K562 (cell line): ENCODE measurements at regions not wholly inside any gene's neighbourhood (a gene's known extent, or its start where the extent isn't known, plus 50 kb on each side); places are given as distances from the start of the nearest gene placed in this dataset.

Experiments
- BRD4 ChIP-seq: fragments of 200-600 bp; sonication (generic); IDR thresholded peaks from 2 replicates; pipeline ENCODE4 v1.6.1; 2017; ENCODE audit warnings: inconsistent platforms
- GATAD2B ChIP-seq: fragments of 450-650 bp; IDR thresholded peaks from 2 replicates; pipeline ENCODE4 v1.6.1; 2017; ENCODE audit warnings: mild to moderate bottlenecking, borderline replicate concordance
- JUNB ChIP-seq: fragments of 450-650 bp; formaldehyde crosslinking; conservative IDR thresholded peaks from 2 replicates; pipeline ENCODE4 v1.4.0; 2020; ENCODE audit warnings: mild to moderate bottlenecking
- MEF2D ChIP-seq: conservative IDR thresholded peaks from 2 replicates; pipeline ENCODE4 v1.6.1; 2016; ENCODE audit warnings: low read depth, missing genetic modification characterization, missing compliant biosample characterization
- NRF1 ChIP-seq, 2 experiments: fragments of 450-650 bp; IDR thresholded peaks in 1 of 2; conservative IDR thresholded peaks in 1 of 2; 2 replicates each; pipeline ENCODE4 v1.6.1; 2014; ENCODE audit warnings: mild to moderate bottlenecking in 2 of 2
- SIN3A ChIP-seq, 2 experiments: fragments of 150-350 bp in 1 of 2; IDR thresholded peaks; 2 replicates each; pipeline ENCODE4 v1.6.1; 2011 to 2016; ENCODE audit warnings: borderline replicate concordance in 2 of 2, low read depth in 2 of 2, low read length in 2 of 2, mild to moderate bottlenecking in 2 of 2, moderate library complexity in 2 of 2; ENCODE audit not compliant: control insufficient read depth in 1 of 2
- UBTF ChIP-seq, 2 experiments: IDR thresholded peaks; 2 replicates each; pipeline ENCODE4 v1.6.1; 2012; ENCODE audit warnings: improper control_type of control experiment in 2 of 2, low read depth in 2 of 2, low read length in 2 of 2, borderline replicate concordance in 1 of 2
- ZFP30 ChIP-seq: fragments of 250-450 bp; sonication (Bioruptor Pico); IDR thresholded peaks from 2 replicates; pipeline ENCODE4 v1.8.0; 2022; ENCODE audit warnings: moderate library complexity, mild to moderate bottlenecking, inconsistent platforms, borderline replicate concordance

- no peak for TF ChIP-seq UBTF (IDR thresholded peaks at IDR 0.05; ENCODE audit: borderline replicate concordance in 1 of 2, low read depth in 2 of 2, low read length in 2 of 2)
- no peak for TF ChIP-seq MEF2D (tag)
- no peak for TF ChIP-seq SIN3A (IDR thresholded peaks at IDR 0.05; ENCODE audit: borderline replicate concordance in 2 of 2, control insufficient read depth in 1 of 2, low read depth in 2 of 2, low read length in 2 of 2)
- no peak for TF ChIP-seq BRD4
- no peak for TF ChIP-seq NRF1 (conservative IDR thresholded peaks at IDR 0.05 in 1 of 2, IDR thresholded peaks at IDR 0.05 in 1 of 2)
- no peak for TF ChIP-seq GATAD2B
- TF ChIP-seq JUNB (CRISPR knock-in tag): no peak
- TF ChIP-seq ZFP30 (CRISPR knock-in tag): no peak
- TF ChIP-seq, all 486 proteins: peak for 0
Observed at GRCh38 chr2:75810611-75811330, 100.1 kb upstream of the GCFC2 start (continued).
